GM23338 (cell line): ENCODE measurements at regions not wholly inside any gene's neighbourhood (a gene's known extent, or its start where the extent isn't known, plus 50 kb on each side); places are given as distances from the start of the nearest gene placed in this dataset.

ENCODE experiments used
- ATAC-seq: fragments of 200-7000 bp; cut with Tn5 transposase; 3 replicates; pipeline ENCODE4 v1.9.1; 2020
- DNase-seq: peaks from one replicate; pipeline ENCODE4 v3.0.0-alpha.2; 2015; ENCODE audit warnings: low spot score
- H2AFZ ChIP-seq: fragments of 200-600 bp; sonication (generic); 2 replicates; pipeline ENCODE4 v1.8.0; 2016; ENCODE audit warnings: antibody characterized with exemption, mild to moderate bottlenecking, moderate library complexity
- H3F3A ChIP-seq: fragments of 200-600 bp; sonication (generic); replicated peaks from 2 replicates; pipeline ENCODE4 v1.8.0; 2017; ENCODE audit warnings: antibody characterized with exemption, mixed run types, low read depth
- H3K27ac ChIP-seq: fragments of 200-600 bp; sonication (generic); 2 replicates; pipeline ENCODE4 v1.6.1; 2016; ENCODE audit warnings: low read depth
- H3K27me3 ChIP-seq: fragments of 200-600 bp; sonication (generic); 2 replicates; pipeline ENCODE4 v1.8.0; 2016; ENCODE audit warnings: mild to moderate bottlenecking, mixed run types, moderate library complexity; ENCODE audit not compliant: insufficient read depth
- H3K36me3 ChIP-seq: fragments of 200-600 bp; sonication (generic); 2 replicates; pipeline ENCODE4 v1.8.0; 2016; ENCODE audit warnings: mild to moderate bottlenecking; ENCODE audit not compliant: insufficient read depth
- H3K4me1 ChIP-seq: fragments of 200-600 bp; sonication (generic); 2 replicates; pipeline ENCODE4 v1.8.0; 2016; ENCODE audit warnings: mild to moderate bottlenecking, moderate library complexity; ENCODE audit not compliant: insufficient read depth
- H3K4me2 ChIP-seq: fragments of 200-600 bp; sonication (generic); 2 replicates; pipeline ENCODE4 v1.7.1; 2017; ENCODE audit warnings: mixed run types
- H3K4me3 ChIP-seq: fragments of 200-600 bp; sonication (generic); 2 replicates; pipeline ENCODE4 v1.6.1; 2016; ENCODE audit warnings: mixed run types
- H3K79me2 ChIP-seq: fragments of 200-600 bp; sonication (generic); replicated peaks from 2 replicates; pipeline ENCODE4 v1.8.0; 2017; ENCODE audit warnings: mild to moderate bottlenecking; ENCODE audit not compliant: insufficient read depth
- H3K9me2 ChIP-seq: fragments of 200-600 bp; sonication (generic); 2 replicates; pipeline ENCODE4 v1.8.0; 2017; ENCODE audit not compliant: insufficient read depth
- H4K20me1 ChIP-seq: fragments of 200-600 bp; sonication (generic); replicated peaks from 2 replicates; pipeline ENCODE4 v1.8.0; 2017; ENCODE audit warnings: mild to moderate bottlenecking; ENCODE audit not compliant: insufficient read depth
- H3K27ac Mint-ChIP-seq: 2 replicates; pipeline ENCODE4 v1.8.0; 2020; ENCODE audit warnings: inconsistent platforms, mild to moderate bottlenecking, moderate library complexity, mixed read lengths
- H3K27me3 Mint-ChIP-seq: 3 replicates; pipeline ENCODE4 v1.8.0; 2022; ENCODE audit warnings: low read depth, mild to moderate bottlenecking, moderate library complexity, mixed read lengths, inconsistent platforms; ENCODE audit not compliant: insufficient read depth, poor library complexity
- H3K36me3 Mint-ChIP-seq: 3 replicates; pipeline ENCODE4 v1.8.0; 2021; ENCODE audit warnings: low read depth, mild to moderate bottlenecking, inconsistent platforms, moderate library complexity, mixed read lengths
- H3K4me1 Mint-ChIP-seq: 3 replicates; pipeline ENCODE4 v1.8.0; 2020; ENCODE audit warnings: mild to moderate bottlenecking, inconsistent platforms, mixed read lengths
- H3K4me3 Mint-ChIP-seq: 3 replicates; pipeline ENCODE4 v1.8.0; 2021; ENCODE audit warnings: moderate library complexity, mild to moderate bottlenecking, inconsistent platforms, mixed read lengths
- H3K9me3 Mint-ChIP-seq: 3 replicates; pipeline ENCODE4 v1.8.0; 2020; ENCODE audit warnings: moderate library complexity, mild to moderate bottlenecking, inconsistent platforms, mixed read lengths
- CTCF ChIP-seq, 2 experiments: fragments of 200-600 bp in 1 of 2; sonication (generic) in 1 of 2; conservative IDR thresholded peaks; 2 replicates each; pipeline versions ENCODE4 v1.5.1 to v1.6.1; 2016 to 2017; ENCODE audit warnings: antibody characterized with exemption in 2 of 2, low read depth in 2 of 2, mild to moderate bottlenecking in 2 of 2, moderate library complexity in 1 of 2
- ETS1 ChIP-seq: IDR thresholded peaks from 2 replicates; pipeline ENCODE4 v1.6.1; 2016; ENCODE audit warnings: antibody characterized with exemption
- EZH2 ChIP-seq: fragments of 200-600 bp; sonication (generic); IDR thresholded peaks from one replicate; pipeline ENCODE4 v1.8.0; 2017; ENCODE audit warnings: antibody characterized with exemption, mild to moderate bottlenecking, low read depth; ENCODE audit not compliant: unreplicated experiment
- JUNB ChIP-seq: IDR thresholded peaks from one replicate; pipeline ENCODE4 v1.6.1; 2016; ENCODE audit warnings: antibody characterized with exemption; ENCODE audit not compliant: unreplicated experiment
- NANOG ChIP-seq: IDR thresholded peaks from 2 replicates; pipeline ENCODE4 v1.6.1; 2016; ENCODE audit warnings: antibody characterized with exemption, borderline replicate concordance
- POLR2AphosphoS5 ChIP-seq: IDR thresholded peaks from 2 replicates; pipeline ENCODE4 v1.6.1; 2016; ENCODE audit warnings: antibody characterized with exemption, low read depth
- REST ChIP-seq: IDR thresholded peaks from one replicate; pipeline ENCODE4 v1.6.1; 2018; ENCODE audit warnings: antibody characterized with exemption; ENCODE audit not compliant: unreplicated experiment
- ZNF114 ChIP-seq: fragments of 250-450 bp; sonication (Bioruptor Pico); IDR thresholded peaks from 2 replicates; pipeline ENCODE4 v1.5.0; 2020; ENCODE audit warnings: mild to moderate bottlenecking, moderate library complexity
- ZNF331 ChIP-seq: fragments of 250-450 bp; sonication (Bioruptor Pico); IDR thresholded peaks from 2 replicates; pipeline ENCODE4 v1.5.0; 2020; ENCODE audit warnings: low read depth, mild to moderate bottlenecking, moderate library complexity
- ZNF462 ChIP-seq: fragments of 250-450 bp; sonication (Bioruptor Pico); IDR thresholded peaks from 2 replicates; pipeline ENCODE4 v1.5.0; 2020; ENCODE audit warnings: mild to moderate bottlenecking, moderate library complexity

DNA sequence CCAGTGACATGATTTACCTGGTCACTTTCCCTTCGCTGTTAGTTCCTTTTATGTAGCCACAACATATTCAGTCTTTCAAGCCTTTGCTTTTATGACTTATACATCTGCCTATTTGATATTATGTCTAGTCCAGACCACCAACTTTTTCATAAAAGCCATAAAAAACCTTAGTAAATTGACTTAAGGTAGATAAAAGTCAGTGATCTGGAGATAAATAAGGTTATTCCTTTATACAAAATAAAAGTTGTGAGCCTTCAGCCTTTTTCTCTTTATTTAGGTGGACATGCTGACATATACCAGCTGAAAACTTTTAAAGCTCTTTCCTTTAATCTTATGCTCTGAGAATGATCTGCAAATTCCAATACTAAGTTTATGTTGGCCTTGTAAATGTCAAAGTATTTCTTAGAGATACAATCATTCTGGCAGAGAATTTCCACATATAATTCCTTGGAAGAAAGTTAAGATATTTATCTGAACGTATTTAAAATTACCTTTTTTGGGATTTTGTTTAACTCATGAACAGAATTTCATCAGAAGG lies 690.4 kb upstream of the CHORDC1 start:
- ATAC-seq = no peak

More for the DNA sequence above, 690.4 kb upstream of the CHORDC1 start:
- no peak overlapping the region for H2AFZ ChIP-seq
- H3K79me2 ChIP-seq = no peaks in the 10 kb centered on the region
- no peak overlapping the region for H3K4me3 ChIP-seq
- no peaks in the 10 kb centered on the region for H4K20me1 ChIP-seq
- H3K4me3 Mint-ChIP-seq = no peak overlapping the region
- no peak overlapping the region for H3K27ac ChIP-seq
- H3K4me1 ChIP-seq = no peaks in the 10 kb centered on the region
- H3K4me1 Mint-ChIP-seq = no peaks in the 10 kb centered on the region
- H3K4me2 ChIP-seq = no peak overlapping the region
- TF ChIP-seq ZNF331 (CRISPR knock-in tag) = no peak
- no peak for TF ChIP-seq REST
- no peak for TF ChIP-seq EZH2
- no peak for TF ChIP-seq ZNF114
- TF ChIP-seq NANOG = no peak
- no peak for TF ChIP-seq JUNB
- no peak for TF ChIP-seq ZNF462 (CRISPR knock-in tag)
- no peak for TF ChIP-seq CTCF (conservative IDR thresholded peaks at IDR 0.05; ENCODE audit: low read depth in 2 of 2)
- no peak for TF ChIP-seq ETS1
- TF ChIP-seq POLR2AphosphoS5 = no peak
- no peaks in the 10 kb centered on the region for H3K36me3 Mint-ChIP-seq
- no peaks in the 10 kb centered on the region for H3K9me2 ChIP-seq
- no peaks in the 10 kb centered on the region for H3K27me3 Mint-ChIP-seq
- no peak overlapping the region for H3K27ac Mint-ChIP-seq
- H3F3A ChIP-seq = no peaks in the 10 kb centered on the region
- H3K27me3 ChIP-seq = no peaks in the 10 kb centered on the region
- DNase-seq = no peak
- H3K9me3 Mint-ChIP-seq = no peaks in the 10 kb centered on the region
- no peaks in the 10 kb centered on the region for H3K36me3 ChIP-seq
